Loucy (cell line): ENCODE measurements at regions not wholly inside any gene's neighbourhood (a gene's known extent, or its start where the extent isn't known, plus 50 kb on each side); places are given as distances from the start of the nearest gene placed in this dataset.

Experiments
- CTCF ChIP-seq: fragments of 200-600 bp; sonication (generic); conservative IDR thresholded peaks from 2 replicates; pipeline ENCODE4 v1.5.1; 2014; ENCODE audit warnings: mild to moderate bottlenecking, antibody characterized with exemption, low read length
- EZH2phosphoT487 ChIP-seq: fragments of 200-600 bp; IDR thresholded peaks from 2 replicates; pipeline ENCODE4 v1.6.1; 2018; ENCODE audit warnings: antibody characterized with exemption, mild to moderate bottlenecking, moderate library complexity, borderline replicate concordance

GRCh38 chr5:89445106-89445745 is 562.2 kb upstream of the MEF2C start:
- TF ChIP-seq CTCF, result no peak
- TF ChIP-seq EZH2phosphoT487, result no peak
